Mucosa of descending colon (tissue), 3 donors: ENCODE measurements at regions not wholly inside any gene's neighbourhood (a gene's known extent, or its start where the extent isn't known, plus 50 kb on each side); places are given as distances from the start of the nearest gene placed in this dataset.

ENCODE experiments used
- ATAC-seq: fragments of 200-7000 bp; cut with Tn5 transposase; one replicate; pipeline ENCODE4 v1.9.1; 2020; ENCODE audit warnings: mild to moderate bottlenecking, moderate library complexity
- DNase-seq, 3 donors: peaks; one replicate each; pipeline ENCODE4 v3.0.0-alpha.2; 2020
- H3K36me3 ChIP-seq: fragments of 200-600 bp; one replicate; pipeline ENCODE4 v1.8.0; 2021; ENCODE audit warnings: low read depth, mild to moderate bottlenecking
- H3K4me1 ChIP-seq: fragments of 200-600 bp; one replicate; pipeline ENCODE4 v1.8.0; 2021; ENCODE audit warnings: low read depth, mild to moderate bottlenecking
- H3K4me3 ChIP-seq: fragments of 200-600 bp; one replicate; pipeline ENCODE4 v1.8.0; 2021; ENCODE audit warnings: mild to moderate bottlenecking
- H3K9me3 ChIP-seq: fragments of 200-600 bp; one replicate; pipeline ENCODE4 v1.8.0; 2021; ENCODE audit warnings: mild to moderate bottlenecking
- CTCF ChIP-seq: fragments of 200-600 bp; IDR thresholded peaks from one replicate; pipeline ENCODE4 v1.8.0; 2022; ENCODE audit warnings: antibody characterized with exemption, mild to moderate bottlenecking
- intact Hi-C, 2 donors: fragments of 100-400 bp; cut with DNase I in 1 of 2; cut with micrococcal nuclease in 1 of 2; formaldehyde crosslinking; loops; one replicate each; pipeline versions ENCODE4 v1.11.0 to v1.11.1; 2022; cut with DNase I, micrococcal nuclease
- donor health status: DM: no; HTN: no; CAD: no; lungs with moderate emphysema.
- donor health status: DM: no; HTN: no; CAD: no.
- donor health status: DM: no; HTN: yes; CAD: no.

GRCh38 chr6:56345376-56345995 lies 98.1 kb upstream of the COL21A1 start:
- Histone ChIP-seq H3K9me3 (no peaks in the 10 kb centered on the region), H3K4me3 (no peak overlapping the region), H3K4me1 (no peaks in the 10 kb centered on the region), H3K36me3 (no peaks in the 10 kb centered on the region)
- intact Hi-C loops = no loop called here
- no peak for DNase-seq
- TF ChIP-seq CTCF = no peak
- no peak for ATAC-seq

DNA sequence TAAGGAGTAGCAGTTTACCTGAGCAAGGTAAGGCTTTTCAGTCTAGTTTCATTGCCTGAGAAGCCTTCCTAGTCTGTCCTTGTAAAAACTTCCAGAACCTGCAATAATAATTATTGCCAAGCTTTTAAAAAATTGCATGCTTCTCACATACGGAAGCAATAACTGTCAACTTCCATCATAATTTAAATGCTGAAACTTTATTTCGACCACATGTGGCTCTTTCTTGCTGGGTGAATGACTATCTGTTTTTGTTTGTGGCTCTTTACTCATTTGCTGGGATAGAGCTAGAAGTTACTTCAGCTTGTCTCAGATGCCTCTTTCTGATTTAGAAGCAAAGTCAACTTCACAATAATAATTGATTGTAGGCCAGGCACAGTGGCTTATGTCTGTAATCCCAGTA lies 95.9 kb upstream of the COL21A1 start:
- H3K36me3 ChIP-seq = no peaks in the 10 kb centered on the region
- no peak overlapping the region for H3K4me3 ChIP-seq
- no peak for TF ChIP-seq CTCF
- no peaks in the 10 kb centered on the region for H3K9me3 ChIP-seq
- H3K4me1 ChIP-seq = no peaks in the 10 kb centered on the region
- no peak for ATAC-seq
- intact Hi-C loops = no loop called here
- no peak for DNase-seq

GRCh38 chr6:56339524-56339923 lies 92.1 kb upstream of the COL21A1 start:
- no peak for TF ChIP-seq CTCF

GRCh38 chr6:56335726-56336125 lies 88.3 kb upstream of the COL21A1 start:
- Histone ChIP-seq H3K4me3 (no peak overlapping the region), H3K4me1 (no peaks in the 10 kb centered on the region), H3K36me3 (no peaks in the 10 kb centered on the region), H3K9me3 (no peaks in the 10 kb centered on the region)
- no peak for TF ChIP-seq CTCF
- no peak for DNase-seq
- intact Hi-C loops = no loop called here
- no peak for ATAC-seq

More at GRCh38 chr6:56339524-56339923, 92.1 kb upstream of the COL21A1 start:
- no peak for ATAC-seq
- Histone ChIP-seq H3K9me3 (no peaks in the 10 kb centered on the region), H3K4me3 (no peak overlapping the region), H3K36me3 (no peaks in the 10 kb centered on the region), H3K4me1 (no peaks in the 10 kb centered on the region)
- intact Hi-C loops = no loop called here
- DNase-seq = no peak

DNA sequence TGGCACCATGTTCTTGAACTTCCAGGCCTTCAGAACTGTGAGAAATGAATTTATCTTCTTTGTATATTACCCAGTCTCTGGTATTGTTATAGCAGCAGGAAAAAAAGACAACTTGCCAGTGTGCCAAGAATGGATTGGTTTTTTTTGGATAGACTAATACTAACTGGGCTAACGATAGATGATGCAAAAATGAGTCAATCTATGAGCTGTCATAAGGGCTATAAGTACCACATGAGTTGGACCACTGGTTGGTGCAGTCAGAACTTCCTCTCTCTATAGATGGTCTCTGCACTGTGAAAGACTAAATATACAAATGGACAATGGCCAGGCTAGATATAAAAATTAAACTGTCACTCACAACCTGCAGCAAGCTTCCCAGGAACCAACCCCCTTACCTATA lies 87.6 kb upstream of the COL21A1 start:
- Histone ChIP-seq H3K36me3 (no peaks in the 10 kb centered on the region), H3K4me1 (no peaks in the 10 kb centered on the region), H3K9me3 (no peaks in the 10 kb centered on the region), H3K4me3 (no peak overlapping the region)
- DNase-seq (no peak), ATAC-seq (no peak)
- TF ChIP-seq CTCF = no peak
- intact Hi-C loops = no loop called here
